Vagina (tissue), 2 donors: ENCODE measurements at regions not wholly inside any gene's neighbourhood (a gene's known extent, or its start where the extent isn't known, plus 50 kb on each side); places are given as distances from the start of the nearest gene placed in this dataset.

ENCODE experiments used
- CTCF ChIP-seq, 3 experiments: fragments of 450-650 bp in 2 of 3; fragments of 200-600 bp in 1 of 3; sonication (generic) in 1 of 3; IDR thresholded peaks; one replicate each; pipeline ENCODE4 v1.5.1; 2017 to 2019; ENCODE audit warnings: antibody characterized with exemption in 3 of 3, mild to moderate bottlenecking in 2 of 3, moderate library complexity in 2 of 3
- POLR2A ChIP-seq, 2 donors: fragments of 450-650 bp; IDR thresholded peaks; one replicate each; pipeline ENCODE4 v1.6.1; 2017; ENCODE audit warnings: antibody characterized with exemption in 2 of 2, mild to moderate bottlenecking in 2 of 2, moderate library complexity in 2 of 2

- TF ChIP-seq CTCF (IDR thresholded peaks at IDR 0.05): no peak
- TF ChIP-seq POLR2A (IDR thresholded peaks at IDR 0.05): no peak
These were observed 97.8 kb upstream of the CHODL start for GRCh38 chr21:18146820-18147219.
